Motor neuron (in vitro differentiated cells): ENCODE measurements at regions not wholly inside any gene's neighbourhood (a gene's known extent, or its start where the extent isn't known, plus 50 kb on each side); places are given as distances from the start of the nearest gene placed in this dataset.

ENCODE experiments used
- ATAC-seq, 8 experiments: fragments of 200-7000 bp; cut with Tn5 transposase; replicated peaks in 6 of 8; 2 replicates each; pipeline ENCODE4 v1.8.0; 2021; ENCODE audit warnings: mild to moderate bottlenecking in 8 of 8, moderate library complexity in 8 of 8
- H3K27ac ChIP-seq, 2 donors: fragments of 250-450 bp; sonication (Bioruptor Pico); 2 replicates each; pipeline ENCODE4 v1.9.0; 2021; ENCODE audit warnings: antibody characterized with exemption in 2 of 2, mild to moderate bottlenecking in 2 of 2, moderate library complexity in 1 of 2
- H3K4me1 ChIP-seq, 2 donors: fragments of 250-450 bp; sonication (Bioruptor Pico); replicated peaks in 1 of 2; 2 replicates each; pipeline ENCODE4 v1.6.1; 2021; ENCODE audit warnings: antibody characterized with exemption in 2 of 2, mild to moderate bottlenecking in 2 of 2, moderate library complexity in 1 of 2
- H3K4me3 ChIP-seq, 5 donors: fragments of 250-450 bp; sonication (Bioruptor Pico); 2 replicates each; pipeline ENCODE4 v1.9.0; 2021; ENCODE audit warnings: antibody characterized with exemption in 5 of 5, mild to moderate bottlenecking in 5 of 5, moderate library complexity in 4 of 5
- WGBS, 10 experiments: fragments of 450-650 bp; shearing (Covaris generic); methylation state at CpG; one replicate each; pipeline ENCODE4 v1.0.0; 2022; 5-methylcytosine and 5-hydroxymethylcytosine counted together
- in situ Hi-C, 9 experiments: fragments of 400-800 bp; cut with MboI; loops; one replicate each; pipeline ENCODE4 v1.15.0; 2021; ENCODE audit warnings: low sequenced_read_pairs in 9 of 9, low pct_unique_long_range_greater_than_20kb in 2 of 9; ENCODE audit not compliant: unreplicated experiment in 9 of 9

- peak; percentile 94 to 100 (median 99) for ATAC-seq
- no peak overlapping the region for H3K4me3 ChIP-seq
- peaks cover 11 to 17% of the 10 kb centered on the region in 2 donors for H3K4me1 ChIP-seq
- WGBS, 10 experiments = 0 to 100% (median 86%) methylated on average over 1 to 5 of the region's 8 CpGs
- in situ Hi-C loops = loop anchor here in 1 of 9 experiments (25.0 kb wide), 1 partner anchor 793 kb away; no protein-coding TSS in a partner anchor
- peak overlapping the region; percentile 36 to 56 for H3K27ac ChIP-seq
These were observed 57.9 kb upstream of the KCNE4 start for GRCh38 chr2:222993920-222994650.

GRCh38 chr2:222998459-222998858 is 53.5 kb upstream of the KCNE4 start:
- WGBS, 10 experiments = 80 to 100% (median 100%) methylated on average over 1 of the region's 1 CpG; no CpG with 5 or more reads in 2 of the 10 experiments
- in situ Hi-C loops = loop anchor here in 1 of 9 experiments (25.0 kb wide), 1 partner anchor 789 kb away; no protein-coding TSS in a partner anchor
- Histone ChIP-seq H3K4me1 (peaks cover 17 to 24% of the 10 kb centered on the region in 2 donors), H3K4me3 (no peak overlapping the region), H3K27ac (no peak overlapping the region)
- no peak for ATAC-seq

GRCh38 chr2:223000872-223001796 is 50.9 kb upstream of the KCNE4 start:
- H3K4me1 ChIP-seq = peaks cover 0 to 13% of the 10 kb centered on the region in 2 donors
- in situ Hi-C loops = no loop called here

GRCh38 chr2:223001797-223002175 is 50.2 kb upstream of the KCNE4 start:
- in situ Hi-C loops = no loop called here
- peak overlapping the region in 1 of 5 donors; percentile 3 for H3K4me3 ChIP-seq
- ATAC-seq = peak in 3 of 8 experiments; percentile 64 to 72 (median 71)
- WGBS, 10 experiments = 49 to 94% (median 76%) methylated on average over 1 to 3 of the region's 3 CpGs; no CpG with 5 or more reads in 2 of the 10 experiments
- peaks cover 0 to 13% of the 10 kb centered on the region in 2 donors for H3K4me1 ChIP-seq
- no peak overlapping the region for H3K27ac ChIP-seq

More at GRCh38 chr2:223000872-223001796, 50.9 kb upstream of the KCNE4 start:
- Histone ChIP-seq H3K4me3 (peak overlapping the region in 1 of 5 donors; percentile 3), H3K27ac (no peak overlapping the region)
- peak in 3 of 8 experiments; percentile 99 to 100 (median 100) for ATAC-seq
- 57 to 89% (median 82%) methylated on average over 5 to 11 of the region's 12 CpGs; no CpG with 5 or more reads in 2 of the 10 experiments for WGBS, 10 experiments
